Spinal cord (tissue), 9 donors: ENCODE measurements at regions not wholly inside any gene's neighbourhood (a gene's known extent, or its start where the extent isn't known, plus 50 kb on each side); places are given as distances from the start of the nearest gene placed in this dataset.

Source experiments
- DNase-seq, 6 donors: peaks; one replicate each; pipeline versions ENCODE4 v3.0.0 to v3.0.0-alpha.2; 2013 to 2015; ENCODE audit warnings: low spot score in 6 of 6, low read depth in 4 of 6
- H3K27ac ChIP-seq: one replicate; pipeline ENCODE4 v1.5.1; 2013; ENCODE audit warnings: low read depth, low read length, control low read depth
- H3K27me3 ChIP-seq: one replicate; pipeline ENCODE4 v1.6.1; 2013; ENCODE audit warnings: low read length; ENCODE audit not compliant: control insufficient read depth, insufficient read depth
- H3K36me3 ChIP-seq: one replicate; pipeline ENCODE4 v1.6.1; 2013; ENCODE audit warnings: low read length; ENCODE audit not compliant: control insufficient read depth, insufficient read depth
- H3K4me1 ChIP-seq: one replicate; pipeline ENCODE4 v1.6.1; 2013; ENCODE audit warnings: low read length; ENCODE audit not compliant: control insufficient read depth, insufficient read depth
- H3K4me3 ChIP-seq: one replicate; pipeline ENCODE4 v1.5.1; 2013; ENCODE audit warnings: low read depth, low read length, control low read depth
- H3K9me3 ChIP-seq: one replicate; pipeline ENCODE4 v1.6.1; 2013; ENCODE audit warnings: low read length; ENCODE audit not compliant: control insufficient read depth, insufficient read depth
- WGBS: methylation state at CpG from one replicate; pipeline ENCODE4 v1.1.5; 2013; ENCODE audit warnings: missing lambda C conversion rate; ENCODE audit not compliant: insufficient coverage; 5-methylcytosine and 5-hydroxymethylcytosine counted together
- donor health status: healthy.

- Histone ChIP-seq H3K36me3 (no peaks in the 10 kb centered on the region), H3K4me3 (no peak overlapping the region), H3K27ac (no peak overlapping the region), H3K4me1 (peaks cover 5% of the 10 kb centered on the region), H3K9me3 (no peaks in the 10 kb centered on the region), H3K27me3 (no peaks in the 10 kb centered on the region)
- no CpG with 5 or more reads among the region's 3 CpGs for WGBS
- no peak for DNase-seq
These were observed 324.8 kb upstream of the AZI2 start for GRCh38 chr3:28673446-28673845.

GRCh38 chr3:28674212-28674611 lies 325.6 kb upstream of the AZI2 start:
- DNase-seq: no peak
- no peak overlapping the region for H3K4me3 ChIP-seq
- 100% methylated on average over 2 of the region's 4 CpGs for WGBS
- H3K4me1 ChIP-seq: peaks cover 5% of the 10 kb centered on the region
- no peaks in the 10 kb centered on the region for H3K27me3 ChIP-seq
- no peaks in the 10 kb centered on the region for H3K36me3 ChIP-seq
- no peaks in the 10 kb centered on the region for H3K9me3 ChIP-seq
- no peak overlapping the region for H3K27ac ChIP-seq

- Histone ChIP-seq H3K27ac (no peak overlapping the region), H3K9me3 (no peaks in the 10 kb centered on the region), H3K4me3 (no peak overlapping the region), H3K36me3 (no peaks in the 10 kb centered on the region), H3K27me3 (no peaks in the 10 kb centered on the region), H3K4me1 (peaks cover 5% of the 10 kb centered on the region)
- WGBS: 94% methylated on average over 9 of the region's 9 CpGs
- DNase-seq: no peak
These were observed 329.0 kb upstream of the AZI2 start for GRCh38 chr3:28677581-28677980.

GRCh38 chr3:28678086-28678485 lies 329.5 kb upstream of the AZI2 start:
- H3K4me1 ChIP-seq: peaks cover 5% of the 10 kb centered on the region
- 88% methylated on average over 5 of the region's 8 CpGs for WGBS
- H3K36me3 ChIP-seq: no peaks in the 10 kb centered on the region
- no peaks in the 10 kb centered on the region for H3K9me3 ChIP-seq
- H3K27ac ChIP-seq: no peak overlapping the region
- DNase-seq: no peak
- H3K4me3 ChIP-seq: no peak overlapping the region
- no peaks in the 10 kb centered on the region for H3K27me3 ChIP-seq

GRCh38 chr3:28680050-28680449 lies 331.4 kb upstream of the AZI2 start:
- H3K4me3 ChIP-seq: no peak overlapping the region
- 89% methylated on average over 3 of the region's 3 CpGs for WGBS
- H3K27ac ChIP-seq: no peak overlapping the region
- no peaks in the 10 kb centered on the region for H3K9me3 ChIP-seq
- no peaks in the 10 kb centered on the region for H3K36me3 ChIP-seq
- DNase-seq: no peak
- peaks cover 5% of the 10 kb centered on the region for H3K4me1 ChIP-seq
- H3K27me3 ChIP-seq: no peaks in the 10 kb centered on the region

DNA sequence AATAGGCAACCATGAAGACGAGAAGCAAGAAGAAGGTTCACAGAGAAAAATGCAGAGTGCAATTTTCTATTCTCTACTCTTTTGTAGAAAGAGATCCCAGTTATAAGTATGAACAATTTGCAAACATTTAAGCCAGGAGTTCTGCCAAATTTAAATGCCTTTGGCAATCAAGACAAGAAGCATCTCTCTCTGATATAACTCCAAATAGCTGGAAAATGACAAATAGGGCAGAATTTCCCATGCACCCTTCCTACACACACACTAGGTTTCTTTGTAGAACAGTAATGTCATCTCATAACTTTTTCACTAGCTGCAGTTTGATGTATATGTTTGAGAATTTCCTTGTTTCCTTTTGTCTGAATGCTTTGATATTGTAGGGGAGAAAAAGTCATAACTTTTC lies 333.5 kb upstream of the AZI2 start:
- DNase-seq: no peak
- no CpG with 5 or more reads among the region's 1 CpG for WGBS

GRCh38 chr3:28690176-28690575 lies 341.6 kb upstream of the AZI2 start:
- DNase-seq: peak in 1 of 6 donors; percentile 54
- no peaks in the 10 kb centered on the region for H3K4me1 ChIP-seq
- no peaks in the 10 kb centered on the region for H3K9me3 ChIP-seq
- no CpG with 5 or more reads among the region's 2 CpGs for WGBS
- no peaks in the 10 kb centered on the region for H3K27me3 ChIP-seq
- H3K36me3 ChIP-seq: no peaks in the 10 kb centered on the region
- no peak overlapping the region for H3K27ac ChIP-seq
- no peak overlapping the region for H3K4me3 ChIP-seq

More for the DNA sequence above, 333.5 kb upstream of the AZI2 start:
- no peak overlapping the region for H3K27ac ChIP-seq
- no peak overlapping the region for H3K4me3 ChIP-seq
- H3K36me3 ChIP-seq: no peaks in the 10 kb centered on the region
- peaks cover 5% of the 10 kb centered on the region for H3K4me1 ChIP-seq
- H3K27me3 ChIP-seq: no peaks in the 10 kb centered on the region
- H3K9me3 ChIP-seq: no peaks in the 10 kb centered on the region

DNA sequence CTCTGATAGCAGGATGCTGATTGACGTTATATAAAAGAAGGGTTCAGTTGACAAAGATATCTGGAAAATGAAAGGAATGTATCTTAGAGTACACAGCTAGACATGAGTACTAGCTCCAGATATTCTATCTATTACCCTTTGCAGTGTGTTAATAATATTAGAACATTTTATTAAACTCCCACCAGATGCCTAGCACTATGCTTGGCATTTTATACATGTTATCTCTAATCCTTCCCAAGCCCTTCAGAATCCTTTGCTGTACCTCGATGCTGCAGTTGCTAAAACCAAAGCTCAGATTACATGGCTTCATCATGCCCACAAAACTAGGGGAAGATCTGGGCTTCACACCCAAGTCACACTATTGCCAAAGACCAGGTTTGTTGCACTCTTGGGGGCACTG lies 350.1 kb upstream of the AZI2 start:
- H3K36me3 ChIP-seq: no peaks in the 10 kb centered on the region
- H3K27ac ChIP-seq: no peak overlapping the region
- H3K9me3 ChIP-seq: no peaks in the 10 kb centered on the region
- H3K4me3 ChIP-seq: no peak overlapping the region
- 88% methylated on average over 1 of the region's 2 CpGs for WGBS
- H3K4me1 ChIP-seq: no peaks in the 10 kb centered on the region
- no peaks in the 10 kb centered on the region for H3K27me3 ChIP-seq
- no peak for DNase-seq

DNA sequence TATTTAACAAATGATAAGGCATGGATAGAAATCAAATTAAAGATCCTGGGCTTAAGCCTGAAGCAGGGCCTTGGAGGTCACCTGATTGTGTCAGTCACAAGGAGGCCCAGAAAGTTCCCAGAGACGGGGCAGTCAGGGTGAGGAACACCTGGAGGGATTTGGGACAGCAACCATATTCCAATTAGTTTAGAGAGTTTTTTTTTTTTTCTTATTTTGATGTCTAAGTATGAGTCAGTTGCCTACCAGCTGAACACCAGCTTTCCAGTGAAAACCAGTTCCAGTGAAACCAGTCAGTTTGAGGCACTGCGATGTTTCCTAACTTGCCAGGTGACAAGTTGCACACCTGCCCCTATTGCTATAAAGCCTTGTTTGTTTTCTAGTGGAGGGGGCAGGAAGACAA lies 350.7 kb upstream of the AZI2 start:
- 63% methylated on average over 1 of the region's 2 CpGs for WGBS
- H3K27me3 ChIP-seq: no peaks in the 10 kb centered on the region
- no peaks in the 10 kb centered on the region for H3K4me1 ChIP-seq
- no peaks in the 10 kb centered on the region for H3K36me3 ChIP-seq
- H3K27ac ChIP-seq: no peak overlapping the region
- no peak for DNase-seq
- H3K4me3 ChIP-seq: no peak overlapping the region
- H3K9me3 ChIP-seq: no peaks in the 10 kb centered on the region

DNA sequence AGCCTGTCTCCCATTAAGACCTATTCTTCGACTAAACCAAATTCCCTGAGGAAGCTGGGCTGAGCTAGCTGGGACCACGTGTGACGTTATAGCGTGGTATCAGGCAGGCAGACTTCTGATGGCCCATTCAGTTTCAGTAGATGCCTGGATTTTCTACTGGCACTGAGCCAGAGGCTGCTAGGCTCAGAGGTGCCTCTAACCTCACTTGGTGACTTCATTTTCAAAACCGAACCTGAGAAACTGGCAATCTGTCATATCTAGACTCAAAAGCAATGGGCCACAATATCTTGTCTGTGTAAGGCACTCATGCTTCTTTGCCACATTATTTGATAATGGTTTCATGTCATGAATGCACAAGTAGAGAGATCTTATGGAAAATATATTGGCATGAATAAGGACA lies 352.1 kb upstream of the AZI2 start:
- Histone ChIP-seq H3K36me3 (no peaks in the 10 kb centered on the region), H3K4me1 (no peaks in the 10 kb centered on the region), H3K9me3 (no peaks in the 10 kb centered on the region), H3K4me3 (no peak overlapping the region), H3K27ac (no peak overlapping the region), H3K27me3 (no peaks in the 10 kb centered on the region)
- DNase-seq: no peak
- 65% methylated on average over 5 of the region's 5 CpGs for WGBS
